ENCODE measurements at regions not wholly inside any gene's neighbourhood (a gene's known extent, or its start where the extent isn't known, plus 50 kb on each side); places are given as distances from the start of the nearest gene placed in this dataset.

- POLR2A ChIA-PET (ENCODE audit: low non-redundant PET) = no interaction called here
- CTCF ChIA-PET = no interaction called here
- no peak overlapping the region for H3K27ac ChIP-seq
- TF ChIP-seq CTCF (conservative IDR thresholded peaks at IDR 0.05; ENCODE audit: low read depth) = no peak
- no peak for DNase-seq (ENCODE audit: low spot score)
Measured at GRCh38 chr6:131451321-131452144, 121.5 kb upstream of the ARG1 start.

GRCh38 chr6:131453803-131454202 lies 119.2 kb upstream of the ARG1 start:
- ChIA-PET POLR2A (ENCODE audit: low non-redundant PET) (no interaction called here), CTCF (no interaction called here)
- no peak for TF ChIP-seq CTCF (conservative IDR thresholded peaks at IDR 0.05; ENCODE audit: low read depth)
- no peak overlapping the region for H3K27ac ChIP-seq
- DNase-seq (ENCODE audit: low spot score) = no peak

GRCh38 chr6:131456565-131456964 lies 116.5 kb upstream of the ARG1 start:
- H3K27ac ChIP-seq = no peak overlapping the region
- TF ChIP-seq CTCF (conservative IDR thresholded peaks at IDR 0.05; ENCODE audit: low read depth) = no peak
- ChIA-PET POLR2A (ENCODE audit: low non-redundant PET) (no interaction called here), CTCF (no interaction called here)
- no peak for DNase-seq (ENCODE audit: low spot score)

DNA sequence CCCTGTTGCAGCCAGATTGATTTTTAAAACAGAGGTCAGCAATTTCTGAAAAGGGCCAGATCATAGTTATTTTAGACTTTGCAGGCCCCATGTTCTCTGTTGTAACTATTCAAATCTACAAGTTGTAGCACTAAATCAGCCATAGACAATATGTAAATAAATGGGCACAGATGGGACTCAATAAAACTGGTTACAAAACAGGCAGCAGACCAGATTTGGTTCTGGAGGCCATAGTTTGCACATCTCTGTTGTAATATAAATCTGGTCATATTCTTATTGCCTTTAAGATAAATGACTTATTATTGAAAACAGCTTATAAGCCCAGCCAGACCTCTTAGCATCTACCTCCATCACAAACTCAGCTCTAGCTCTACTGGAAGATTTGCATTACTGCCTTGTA lies 114.0 kb upstream of the ARG1 start:
- TF ChIP-seq CTCF (conservative IDR thresholded peaks at IDR 0.05; ENCODE audit: low read depth) = no peak
- ChIA-PET POLR2A (ENCODE audit: low non-redundant PET) (no interaction called here), CTCF (no interaction called here)
- DNase-seq (ENCODE audit: low spot score) = no peak
- H3K27ac ChIP-seq = no peak overlapping the region

DNA sequence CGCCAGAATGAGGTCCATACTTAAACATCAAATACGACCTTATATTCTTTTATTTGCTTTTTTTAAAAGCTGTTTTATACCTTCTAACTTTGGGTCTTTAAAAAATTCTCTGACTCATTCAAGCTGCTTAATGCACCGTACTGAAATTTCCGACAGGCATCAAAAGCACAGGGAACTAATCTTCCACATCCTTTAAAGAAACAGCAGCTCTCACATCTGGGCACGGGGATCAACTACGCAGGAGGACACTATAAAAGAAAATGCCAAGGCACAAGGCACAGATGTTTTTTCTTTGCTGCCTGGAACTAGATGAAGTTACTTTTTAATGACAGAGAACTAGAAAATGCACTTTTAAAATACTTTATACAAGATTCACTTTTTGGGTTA lies 112.4 kb upstream of the ARG1 start:
- no peak overlapping the region for H3K27ac ChIP-seq
- ChIA-PET POLR2A (ENCODE audit: low non-redundant PET) (no interaction called here), CTCF (interaction anchor here (0.6 to 0.7 kb wide), 2 partner anchors 26 to 331 kb away, joined by 3 to 4 read pairs; no protein-coding TSS in a partner anchor)
- no peak for DNase-seq (ENCODE audit: low spot score)
- no peak for TF ChIP-seq CTCF (conservative IDR thresholded peaks at IDR 0.05; ENCODE audit: low read depth)

- no peak overlapping the region for H3K27ac ChIP-seq
- no peak for DNase-seq (ENCODE audit: low spot score)
- CTCF ChIA-PET = no interaction called here
- POLR2A ChIA-PET (ENCODE audit: low non-redundant PET) = no interaction called here
- TF ChIP-seq CTCF (conservative IDR thresholded peaks at IDR 0.05; ENCODE audit: low read depth) = no peak
Measured at GRCh38 chr6:131469130-131469529, 103.9 kb upstream of the ARG1 start.
